ENCODE measurements at regions not wholly inside any gene's neighbourhood (a gene's known extent, or its start where the extent isn't known, plus 50 kb on each side); places are given as distances from the start of the nearest gene placed in this dataset.

GRCh38 chr11:116420770-116421528 is 351.8 kb downstream of the BUD13 start:
- Histone ChIP-seq H3K9me3 (ENCODE audit: control insufficient read depth, insufficient read depth, low read length) (no peaks in the 10 kb centered on the region), H3K27me3 (ENCODE audit: control insufficient read depth, insufficient read depth, low read length) (no peaks in the 10 kb centered on the region), H3K27ac (ENCODE audit: low read depth, low read length) (no peak overlapping the region), H3K4me3 (ENCODE audit: low read depth, low read length) (no peak overlapping the region)
- no peak for DNase-seq (ENCODE audit: low read depth, low spot score)
- TF ChIP-seq, protein P1, sequence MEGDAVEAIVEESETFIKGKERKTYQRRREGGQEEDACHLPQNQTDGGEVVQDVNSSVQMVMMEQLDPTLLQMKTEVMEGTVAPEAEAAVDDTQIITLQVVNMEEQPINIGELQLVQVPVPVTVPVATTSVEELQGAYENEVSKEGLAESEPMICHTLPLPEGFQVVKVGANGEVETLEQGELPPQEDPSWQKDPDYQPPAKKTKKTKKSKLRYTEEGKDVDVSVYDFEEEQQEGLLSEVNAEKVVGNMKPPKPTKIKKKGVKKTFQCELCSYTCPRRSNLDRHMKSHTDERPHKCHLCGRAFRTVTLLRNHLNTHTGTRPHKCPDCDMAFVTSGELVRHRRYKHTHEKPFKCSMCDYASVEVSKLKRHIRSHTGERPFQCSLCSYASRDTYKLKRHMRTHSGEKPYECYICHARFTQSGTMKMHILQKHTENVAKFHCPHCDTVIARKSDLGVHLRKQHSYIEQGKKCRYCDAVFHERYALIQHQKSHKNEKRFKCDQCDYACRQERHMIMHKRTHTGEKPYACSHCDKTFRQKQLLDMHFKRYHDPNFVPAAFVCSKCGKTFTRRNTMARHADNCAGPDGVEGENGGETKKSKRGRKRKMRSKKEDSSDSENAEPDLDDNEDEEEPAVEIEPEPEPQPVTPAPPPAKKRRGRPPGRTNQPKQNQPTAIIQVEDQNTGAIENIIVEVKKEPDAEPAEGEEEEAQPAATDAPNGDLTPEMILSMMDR (IDR thresholded peaks at IDR 0.05; ENCODE audit: low read depth, low read length): no peak
- ChIA-PET POLR2A (no interaction called here), CTCF (no interaction called here)

GRCh38 chr11:116420030-116420429 is 352.8 kb downstream of the BUD13 start:
- POLR2A ChIA-PET: no interaction called here

DNA sequence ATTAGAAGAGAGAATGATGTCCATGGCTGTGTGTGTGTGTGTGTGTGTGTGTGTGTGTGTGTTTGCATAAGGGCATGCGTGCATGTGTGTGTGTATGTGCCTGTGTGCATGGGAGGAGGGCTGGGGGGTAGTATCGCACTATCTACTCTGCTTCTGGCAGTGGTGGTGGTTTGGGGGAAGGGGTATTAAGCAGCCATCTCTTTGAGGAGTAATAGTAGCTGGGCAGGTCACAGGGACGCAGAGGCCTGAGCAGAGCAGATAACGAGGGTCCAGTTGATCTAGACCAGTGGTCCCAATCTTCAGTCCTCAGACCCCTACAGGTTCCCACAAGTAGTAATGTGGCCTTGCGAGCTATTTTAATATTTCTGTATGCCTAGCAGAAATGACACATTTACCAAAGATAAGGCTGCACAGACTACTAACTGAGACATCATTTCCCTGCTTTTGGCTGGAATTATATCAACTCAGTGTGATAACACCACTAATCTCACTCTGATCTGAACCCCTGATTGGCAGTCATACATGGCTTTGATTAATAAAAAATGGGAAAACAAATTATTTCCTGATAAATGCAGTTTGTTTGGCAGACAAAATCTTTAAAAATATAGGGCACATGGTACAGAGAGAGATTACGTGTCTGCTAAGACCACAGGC is 354.3 kb downstream of the BUD13 start:
- ChIA-PET POLR2A (no interaction called here), CTCF (no interaction called here)
- DNase-seq (ENCODE audit: low read depth, low spot score): no peak
- H3K4me3 ChIP-seq (ENCODE audit: low read depth, low read length): no peak overlapping the region
- no peaks in the 10 kb centered on the region for H3K9me3 ChIP-seq (ENCODE audit: control insufficient read depth, insufficient read depth, low read length)
- H3K27ac ChIP-seq (ENCODE audit: low read depth, low read length): no peak overlapping the region
- no peaks in the 10 kb centered on the region for H3K27me3 ChIP-seq (ENCODE audit: control insufficient read depth, insufficient read depth, low read length)
- TF ChIP-seq, protein P1 (IDR thresholded peaks at IDR 0.05; ENCODE audit: low read depth, low read length): no peak

More at GRCh38 chr11:116420030-116420429, 352.8 kb downstream of the BUD13 start:
- Histone ChIP-seq H3K9me3 (ENCODE audit: control insufficient read depth, insufficient read depth, low read length) (no peaks in the 10 kb centered on the region), H3K27me3 (ENCODE audit: control insufficient read depth, insufficient read depth, low read length) (no peaks in the 10 kb centered on the region), H3K4me3 (ENCODE audit: low read depth, low read length) (no peak overlapping the region), H3K27ac (ENCODE audit: low read depth, low read length) (no peak overlapping the region)
- no peak for DNase-seq (ENCODE audit: low read depth, low spot score)
- TF ChIP-seq, protein P1 (IDR thresholded peaks at IDR 0.05; ENCODE audit: low read depth, low read length): no peak
- CTCF ChIA-PET: no interaction called here

DNA sequence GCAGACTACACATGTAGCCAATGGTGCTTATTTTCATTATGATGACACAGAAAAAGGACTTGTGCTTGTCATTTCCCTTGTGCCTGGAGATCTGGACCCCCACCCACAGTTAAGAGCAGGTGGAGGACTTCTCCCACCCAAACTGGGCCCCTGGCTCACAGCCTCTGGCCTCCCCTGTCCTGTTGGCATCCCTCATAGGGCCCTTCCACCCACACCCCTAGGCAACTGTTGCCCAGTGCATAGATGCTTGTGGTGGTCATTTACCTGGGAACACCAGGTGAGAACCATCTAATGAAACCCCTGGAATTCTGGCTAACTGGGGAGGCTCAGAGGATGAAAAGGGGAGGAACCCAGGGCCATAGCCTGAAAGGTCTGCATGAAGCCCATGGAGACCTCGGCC is 355.9 kb downstream of the BUD13 start:
- no peak for DNase-seq (ENCODE audit: low read depth, low spot score)
- no peaks in the 10 kb centered on the region for H3K27me3 ChIP-seq (ENCODE audit: control insufficient read depth, insufficient read depth, low read length)
- H3K4me3 ChIP-seq (ENCODE audit: low read depth, low read length): no peak overlapping the region
- CTCF ChIA-PET: no interaction called here
- TF ChIP-seq, protein P1 (IDR thresholded peaks at IDR 0.05; ENCODE audit: low read depth, low read length): no peak
- no peak overlapping the region for H3K27ac ChIP-seq (ENCODE audit: low read depth, low read length)
- no peaks in the 10 kb centered on the region for H3K9me3 ChIP-seq (ENCODE audit: control insufficient read depth, insufficient read depth, low read length)
- POLR2A ChIA-PET: no interaction called here

DNA sequence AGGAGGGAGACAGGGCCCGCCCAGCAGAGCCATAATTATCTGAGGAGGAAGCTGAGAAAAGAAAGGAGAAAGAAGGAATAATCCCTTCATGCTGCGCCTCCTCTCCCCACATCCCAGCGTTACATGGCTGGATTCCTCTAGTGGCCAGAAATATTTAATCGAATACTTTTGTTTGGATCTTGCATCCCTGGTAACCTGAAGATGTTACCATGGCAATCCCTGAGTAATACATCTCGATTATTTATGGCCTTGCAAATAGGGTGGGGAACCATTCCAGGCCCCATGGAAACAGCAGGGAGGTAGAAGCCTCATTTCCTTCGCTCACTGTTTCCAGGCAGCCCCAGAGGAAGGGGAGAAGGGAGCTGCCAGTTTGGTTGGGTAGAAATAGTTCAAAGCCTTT is 357.7 kb downstream of the BUD13 start:
- TF ChIP-seq, protein P1 (IDR thresholded peaks at IDR 0.05; ENCODE audit: low read depth, low read length): no peak
- no peaks in the 10 kb centered on the region for H3K9me3 ChIP-seq (ENCODE audit: control insufficient read depth, insufficient read depth, low read length)
- no peak overlapping the region for H3K4me3 ChIP-seq (ENCODE audit: low read depth, low read length)
- POLR2A ChIA-PET: no interaction called here
- no peaks in the 10 kb centered on the region for H3K27me3 ChIP-seq (ENCODE audit: control insufficient read depth, insufficient read depth, low read length)
- CTCF ChIA-PET: no interaction called here
- H3K27ac ChIP-seq (ENCODE audit: low read depth, low read length): no peak overlapping the region
- DNase-seq (ENCODE audit: low read depth, low spot score): no peak
